GM19238 (cell line): ENCODE measurements at regions not wholly inside any gene's neighbourhood (a gene's known extent, or its start where the extent isn't known, plus 50 kb on each side); places are given as distances from the start of the nearest gene placed in this dataset.

Source experiments
- DNase-seq: peaks from one replicate; pipeline ENCODE4 v3.0.0; 2011; ENCODE audit warnings: low spot score; ENCODE audit not compliant: insufficient read length

GRCh38 chr14:65928995-65929394, 516.5 kb downstream of the FUT8 start:
- no peak for DNase-seq

GRCh38 chr14:65933400-65934069, 521.0 kb downstream of the FUT8 start:
- DNase-seq = no peak

- no peak for DNase-seq
These were observed 521.5 kb downstream of the FUT8 start for GRCh38 chr14:65934070-65934435.

DNA sequence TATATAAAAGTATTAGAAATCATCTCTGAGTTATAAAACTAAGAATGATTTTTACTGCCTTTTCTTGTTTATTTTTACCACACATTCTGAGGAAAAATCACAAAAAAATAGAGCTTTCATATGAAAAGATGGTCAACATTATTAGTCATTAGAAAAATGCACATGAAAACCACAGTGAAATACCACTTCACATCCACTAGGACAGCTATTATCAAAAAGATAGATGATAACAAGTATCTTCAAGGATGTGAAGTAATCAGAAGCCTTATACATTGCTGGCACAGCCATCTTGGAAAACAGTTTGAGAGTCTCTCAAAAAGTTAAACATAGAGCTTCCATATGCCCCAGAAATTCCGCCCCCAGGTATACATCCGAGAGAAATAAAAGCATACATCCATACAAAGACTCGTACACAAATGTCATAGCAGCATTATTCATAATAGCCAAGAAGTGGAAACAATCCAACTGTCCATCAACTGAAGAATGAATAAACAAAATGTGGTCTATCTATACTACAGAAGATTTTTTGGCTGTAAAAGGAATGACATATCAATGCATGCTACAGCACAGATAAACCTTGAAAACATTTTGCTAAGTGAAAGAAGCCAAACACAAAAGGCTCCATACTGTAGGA, 523.9 kb downstream of the FUT8 start:
- DNase-seq = no peak

DNA sequence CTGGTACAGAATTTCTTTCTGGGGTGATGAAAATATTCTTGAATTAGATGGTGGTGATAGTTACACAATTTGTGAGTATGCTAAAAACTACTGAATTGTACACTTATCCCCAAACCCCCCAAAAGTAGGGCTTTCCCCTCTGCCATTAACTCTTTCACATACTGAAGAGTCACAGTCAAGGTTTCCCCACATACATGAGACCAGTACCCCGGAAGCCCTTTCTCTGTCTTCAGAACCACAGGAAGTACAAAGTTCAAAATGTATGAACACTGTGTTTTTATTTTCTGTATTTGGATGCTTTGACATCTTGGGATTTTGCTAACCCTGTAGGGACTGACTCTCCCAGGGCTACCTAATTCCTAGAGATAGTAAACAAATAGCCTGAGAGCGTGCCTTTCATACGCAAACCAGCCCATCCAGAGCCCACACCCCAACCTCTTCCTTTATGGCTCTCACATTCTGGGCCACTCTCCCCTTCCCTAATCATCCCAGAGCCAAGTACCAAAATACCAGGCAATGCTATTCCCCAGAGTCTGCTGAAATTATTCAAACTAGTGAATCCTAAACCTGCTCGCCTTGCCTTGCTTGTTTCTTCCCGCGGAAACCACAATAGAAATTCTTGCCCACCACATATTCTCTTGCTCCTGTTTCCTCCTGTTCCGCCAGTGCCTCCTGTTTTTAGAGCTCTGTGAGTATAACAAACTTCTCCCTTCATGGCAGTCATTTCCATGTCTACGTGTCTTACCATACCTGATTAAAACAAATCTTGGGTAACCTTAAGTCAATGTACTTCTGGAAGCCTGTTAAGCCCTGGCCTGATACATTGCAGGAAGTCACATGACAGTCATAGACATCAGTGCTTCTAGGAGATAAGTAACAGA, 524.8 kb downstream of the FUT8 start:
- no peak for DNase-seq

DNA sequence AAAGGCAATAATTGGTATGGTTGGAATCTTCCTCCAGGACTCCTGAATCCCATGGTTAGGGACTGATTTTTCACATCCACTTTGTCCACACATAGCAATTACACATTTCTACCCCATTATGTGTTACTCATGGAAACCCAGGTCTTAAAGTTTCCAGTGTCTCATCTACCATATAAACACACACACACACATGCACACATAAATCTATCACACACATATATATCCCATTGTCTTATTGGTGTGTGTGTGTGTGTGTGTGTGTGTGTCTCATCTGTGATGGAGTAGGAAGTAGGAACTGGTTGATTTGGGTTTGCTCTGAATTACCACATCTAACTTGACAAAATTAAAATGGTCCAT, 525.4 kb downstream of the FUT8 start:
- DNase-seq = no peak

GRCh38 chr14:65938738-65939137, 526.2 kb downstream of the FUT8 start:
- DNase-seq = no peak

DNA sequence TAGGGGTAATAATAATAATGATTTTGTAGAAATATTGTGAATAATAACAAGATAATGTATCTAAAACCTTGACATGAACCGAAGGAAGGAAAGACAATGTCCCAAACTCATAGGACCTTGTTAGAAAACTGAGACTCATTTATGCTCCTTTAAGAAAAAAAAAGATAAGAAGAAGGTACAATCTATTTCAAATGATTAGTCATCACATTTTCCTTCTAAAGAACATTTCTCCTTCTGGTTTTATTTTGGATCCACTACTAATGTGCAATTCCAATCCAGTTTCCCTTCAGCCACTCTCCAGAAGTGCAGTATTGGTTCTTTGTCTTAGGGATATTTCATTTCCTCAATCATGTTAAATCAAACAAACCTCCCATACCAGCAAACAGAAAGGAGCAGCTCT, 526.7 kb downstream of the FUT8 start:
- no peak for DNase-seq

- DNase-seq = no peak
These were observed 527.7 kb downstream of the FUT8 start for GRCh38 chr14:65940056-65940735.

GRCh38 chr14:65941091-65941490, 528.6 kb downstream of the FUT8 start:
- no peak for DNase-seq

DNA sequence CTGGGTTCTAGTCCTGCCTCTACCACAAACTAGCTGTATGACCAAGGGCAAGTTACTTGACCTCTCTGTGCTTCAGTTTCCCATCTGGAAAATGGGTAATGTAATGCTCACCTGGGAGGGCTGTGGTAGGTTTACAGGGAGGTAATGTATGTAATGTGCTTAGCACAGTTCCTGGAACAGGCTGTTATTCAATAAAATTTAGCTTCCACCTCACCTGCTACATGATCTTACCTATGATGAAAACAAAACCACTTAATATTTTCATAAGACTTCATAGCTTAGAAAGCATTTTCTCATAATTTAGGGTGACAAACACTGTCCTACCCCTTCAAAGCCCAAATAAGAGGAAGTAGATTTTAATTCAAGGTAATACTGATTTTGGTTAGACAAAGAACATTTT, 530.6 kb downstream of the FUT8 start:
- DNase-seq = no peak

GRCh38 chr14:65943916-65944410, 531.4 kb downstream of the FUT8 start:
- no peak for DNase-seq

DNA sequence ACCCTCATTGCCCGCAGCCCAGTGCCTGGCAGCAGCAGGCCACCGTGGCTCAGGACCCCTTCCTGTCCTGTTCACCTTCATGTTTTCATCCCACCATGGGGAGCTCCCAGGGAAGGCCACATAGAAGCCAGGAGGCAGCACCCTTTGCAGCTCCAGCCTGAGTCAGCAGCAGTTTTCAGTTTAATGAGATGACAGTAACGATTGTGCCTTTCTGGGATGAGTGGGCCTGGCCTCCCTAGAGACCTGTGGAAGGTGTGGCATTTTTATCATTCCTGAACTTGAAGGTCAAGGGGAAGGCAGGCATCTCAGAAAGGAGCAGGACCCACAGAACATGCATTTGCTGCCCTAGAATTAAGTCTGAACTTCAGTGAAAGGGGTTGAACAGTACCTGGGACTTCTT, 532.8 kb downstream of the FUT8 start:
- no peak for DNase-seq

DNA sequence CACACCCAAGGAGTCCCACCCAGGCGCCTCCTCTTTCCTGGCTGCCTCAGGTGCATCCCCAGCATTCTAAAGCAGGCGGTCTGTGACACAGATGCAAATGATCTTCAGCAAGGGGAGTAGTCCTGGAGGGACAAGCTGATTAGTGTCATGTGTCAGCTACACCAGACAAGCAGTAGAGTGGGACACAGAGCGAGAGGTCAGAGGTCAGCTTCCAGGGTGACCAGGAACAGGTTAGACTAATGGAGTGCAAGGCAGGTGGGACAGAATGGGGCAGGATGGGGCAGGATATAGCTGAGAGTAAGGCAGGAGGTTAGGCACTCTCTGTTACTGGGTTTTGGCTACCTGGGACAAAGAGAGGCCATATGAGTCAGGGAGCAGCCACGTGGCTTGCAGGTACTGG, 534.0 kb downstream of the FUT8 start:
- no peak for DNase-seq

GRCh38 chr14:65948302-65948701, 535.8 kb downstream of the FUT8 start:
- no peak for DNase-seq

- DNase-seq = no peak
These were observed 536.3 kb upstream of the CCDC196 start for GRCh38 chr14:65949711-65950516.

DNA sequence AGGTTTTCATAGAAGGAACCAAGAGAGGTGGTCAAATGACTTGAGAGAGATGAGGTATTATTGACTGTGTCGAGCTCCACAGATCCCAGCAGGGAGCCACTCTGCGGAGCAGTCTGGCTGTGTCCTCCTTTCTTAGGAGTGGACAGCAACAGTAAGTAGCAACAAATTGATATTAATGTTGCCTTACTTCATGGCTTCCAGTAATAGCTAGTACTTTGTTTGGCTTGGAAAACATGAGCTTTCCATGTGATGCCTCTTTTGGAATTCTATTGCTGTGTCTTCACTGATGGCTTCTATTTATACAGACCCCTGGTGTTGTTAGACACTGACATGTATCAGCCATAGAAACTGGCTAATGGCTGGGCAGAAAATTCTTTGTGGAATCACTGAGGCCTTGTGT, 531.2 kb upstream of the CCDC196 start:
- no peak for DNase-seq

DNA sequence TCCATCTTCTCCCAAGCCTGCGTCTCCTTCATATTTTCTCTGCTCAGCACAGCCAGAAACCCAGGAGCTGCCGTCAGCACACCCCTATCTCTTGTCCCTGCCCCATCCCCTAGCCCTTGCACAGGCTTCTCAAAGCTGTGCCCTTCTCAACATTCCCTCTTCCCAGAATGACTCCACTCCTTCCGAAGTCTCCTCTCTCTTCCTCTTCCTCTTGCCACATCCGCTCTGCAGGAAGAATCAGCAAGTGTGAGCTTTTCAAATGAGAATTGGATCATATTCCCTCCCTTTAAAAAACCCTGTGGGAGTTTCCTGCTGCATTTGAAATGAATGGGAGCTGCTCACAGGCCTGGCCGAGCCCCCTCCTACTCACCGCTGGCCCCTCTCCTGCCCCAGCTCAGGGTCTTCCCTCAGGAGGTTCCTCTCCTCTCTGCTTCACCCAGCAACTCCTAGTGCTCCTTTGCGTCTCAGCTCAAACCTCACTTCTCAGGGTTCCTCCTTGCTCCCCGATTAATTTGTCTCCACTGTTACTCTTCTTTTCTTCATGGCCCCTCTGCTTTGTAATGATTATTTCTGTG, 528.5 kb upstream of the CCDC196 start:
- no peak for DNase-seq

DNA sequence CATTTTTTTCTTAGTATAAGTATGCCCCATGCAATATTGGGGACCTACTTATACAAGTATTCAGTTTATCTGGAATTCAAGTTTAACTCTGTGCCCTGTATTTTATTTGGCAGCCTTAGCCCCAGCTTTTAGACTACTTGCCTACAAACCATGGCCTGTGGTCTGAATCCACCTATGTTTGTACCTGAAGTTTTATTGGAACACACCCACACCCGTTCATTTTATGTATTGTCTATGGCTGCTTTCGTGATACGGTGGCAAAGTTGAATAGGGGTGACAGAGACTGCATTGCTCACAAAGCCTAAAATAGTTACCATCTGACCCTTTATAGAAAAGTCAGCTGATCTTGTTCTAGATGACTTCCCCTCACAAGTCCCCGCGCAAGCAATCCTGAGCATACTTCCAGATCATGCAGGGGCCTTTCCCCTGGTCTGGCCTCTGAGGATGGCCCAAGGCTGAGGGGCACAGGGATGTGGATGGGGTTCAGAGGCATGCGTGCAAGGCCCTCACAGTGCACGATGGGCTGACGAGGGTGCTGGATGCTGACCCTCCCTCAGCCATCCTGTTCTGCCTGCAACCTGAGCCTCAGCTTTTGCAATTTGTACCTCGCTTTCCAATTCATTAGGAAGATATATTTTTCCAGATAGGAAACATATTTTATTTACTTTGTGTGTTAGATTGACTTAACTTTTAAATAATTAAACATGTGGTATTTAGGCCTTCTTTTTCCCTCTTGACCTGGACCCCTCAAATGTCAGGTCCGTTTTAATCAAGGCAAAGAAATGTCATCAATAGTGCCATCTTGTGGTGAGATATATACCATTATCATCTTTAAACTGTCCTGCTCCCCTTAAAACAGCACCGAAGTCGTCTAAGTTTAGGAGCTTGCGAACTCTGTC, 527.3 kb upstream of the CCDC196 start:
- DNase-seq = no peak
